GM19328 (cell line): ENCODE measurements at regions not wholly inside any gene's neighbourhood (a gene's known extent, or its start where the extent isn't known, plus 50 kb on each side); places are given as distances from the start of the nearest gene placed in this dataset.
"Not testable (repeated sequence)": the region's sequence is repeated elsewhere in the genome, so short reads cannot be mapped to it uniquely, and the experiment has no call there.

ENCODE experiments used
- ATAC-seq: cut with Tn5 transposase; IDR thresholded peaks from one replicate; pipeline ENCODE4 v1.9.1; 2021; ENCODE audit warnings: mild to moderate bottlenecking, moderate library complexity; ENCODE audit not compliant: unreplicated experiment

DNA sequence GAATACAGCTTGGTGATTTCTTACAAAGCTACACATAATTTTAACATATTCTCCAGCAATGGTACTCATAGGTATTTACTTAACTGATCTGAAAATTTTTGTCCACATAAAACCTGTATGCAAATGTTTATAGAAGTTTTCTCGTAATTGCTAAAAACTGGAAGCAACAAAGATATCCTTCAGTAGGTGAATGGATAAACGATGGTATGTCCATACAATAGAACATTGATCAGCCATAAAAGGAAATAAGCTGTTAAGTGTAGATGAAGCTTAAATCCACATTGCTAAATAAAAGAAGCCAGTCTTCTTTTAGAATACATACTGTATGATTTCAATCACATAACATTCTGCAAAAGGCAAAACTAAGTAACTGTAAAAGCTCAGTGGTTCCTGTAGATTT, 224.8 kb upstream of the DPYD start:
- no peak for ATAC-seq

DNA sequence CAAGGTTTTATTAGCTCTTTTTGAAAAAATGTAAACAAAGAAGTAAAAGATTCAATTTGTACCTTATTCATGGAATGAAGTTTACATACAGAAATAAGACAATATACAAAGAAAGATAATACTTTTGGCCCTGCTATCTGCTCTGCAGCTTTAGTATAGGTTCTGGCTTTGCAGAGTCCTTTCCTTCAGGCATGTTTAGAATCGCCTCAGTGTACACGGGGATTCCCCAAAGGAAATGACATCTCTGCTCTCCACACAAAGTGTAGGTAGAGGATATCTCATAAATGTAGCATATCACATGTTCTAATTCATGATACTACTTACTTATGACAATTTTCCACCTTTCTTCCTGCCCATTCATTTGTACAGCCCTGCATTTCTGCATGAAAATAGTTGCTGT, 222.6 kb upstream of the DPYD start:
- no peak for ATAC-seq

DNA sequence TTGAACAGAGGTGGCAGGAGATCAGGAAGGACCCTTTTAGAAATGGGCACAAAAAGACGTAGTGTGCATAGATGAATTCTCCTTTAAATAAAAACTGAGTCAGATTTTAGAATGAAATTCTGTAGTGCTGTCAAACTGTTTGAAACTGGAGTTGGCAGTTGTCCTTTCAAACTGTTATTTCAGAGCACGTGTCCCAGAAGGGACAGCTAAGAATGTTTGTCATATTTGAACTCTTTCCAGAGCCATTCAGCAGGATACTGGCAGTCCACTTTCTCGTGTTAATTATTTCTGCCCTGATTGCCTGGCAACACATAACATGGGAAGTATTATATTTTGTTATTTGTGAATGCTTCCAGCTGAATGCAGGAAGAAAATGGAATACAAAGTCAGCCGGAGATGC, 212.3 kb upstream of the DPYD start:
- no peak for ATAC-seq

DNA sequence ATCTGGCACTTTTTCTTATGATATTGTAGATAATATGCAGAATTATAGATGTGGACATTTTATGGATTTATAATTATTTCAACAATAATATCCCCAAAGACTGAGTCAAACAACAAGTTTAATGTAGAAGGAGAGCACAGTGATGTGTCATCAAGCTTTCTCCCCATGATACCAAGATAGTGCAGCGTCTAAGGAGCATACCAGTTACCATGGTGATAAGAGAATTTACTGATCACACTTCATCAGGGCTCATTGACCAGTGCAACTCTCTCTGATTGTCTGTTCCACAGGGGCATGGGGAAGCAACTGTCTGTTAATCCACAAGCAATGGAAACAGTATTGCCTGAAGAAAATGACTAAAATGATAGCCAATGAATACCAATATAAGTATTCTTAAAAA, 209.6 kb upstream of the DPYD start:
- no peak for ATAC-seq

DNA sequence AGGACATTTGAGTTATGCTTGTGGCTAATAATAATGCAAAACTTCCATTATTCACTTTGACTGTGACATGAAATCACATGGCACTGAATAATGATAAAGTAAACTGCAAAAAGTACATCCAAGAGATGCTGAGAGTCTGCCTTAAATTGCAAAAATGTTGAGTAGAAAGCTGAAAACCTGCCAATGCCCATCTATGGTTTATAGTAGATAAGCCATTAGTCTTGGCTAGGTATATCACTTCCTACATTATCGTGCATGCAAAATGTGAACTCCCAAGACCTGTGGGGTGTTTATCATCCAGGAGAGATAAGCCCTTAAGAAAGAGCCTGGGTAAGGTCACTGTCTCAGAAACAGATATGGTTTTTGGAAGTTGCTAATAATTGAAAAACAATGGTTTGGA, 208.7 kb upstream of the DPYD start:
- no peak for ATAC-seq

DNA sequence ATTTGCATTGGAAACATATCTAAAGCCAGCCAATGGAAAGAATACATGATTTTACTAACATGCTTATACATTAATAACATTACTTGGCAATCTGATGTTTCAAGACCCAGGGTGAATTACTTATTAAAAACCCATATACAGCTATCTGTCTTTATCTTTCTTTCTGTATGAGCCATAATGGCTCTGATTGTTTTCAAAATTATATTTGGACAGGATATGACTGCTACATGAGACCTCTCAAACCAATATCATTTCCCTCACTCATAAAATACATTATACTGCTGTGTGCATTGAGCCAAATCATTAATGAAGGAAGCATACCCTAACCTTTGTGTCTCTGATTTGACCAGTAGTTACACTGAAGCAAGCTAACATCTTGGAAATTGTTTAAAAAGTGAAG, 205.9 kb upstream of the DPYD start:
- ATAC-seq = no peak

DNA sequence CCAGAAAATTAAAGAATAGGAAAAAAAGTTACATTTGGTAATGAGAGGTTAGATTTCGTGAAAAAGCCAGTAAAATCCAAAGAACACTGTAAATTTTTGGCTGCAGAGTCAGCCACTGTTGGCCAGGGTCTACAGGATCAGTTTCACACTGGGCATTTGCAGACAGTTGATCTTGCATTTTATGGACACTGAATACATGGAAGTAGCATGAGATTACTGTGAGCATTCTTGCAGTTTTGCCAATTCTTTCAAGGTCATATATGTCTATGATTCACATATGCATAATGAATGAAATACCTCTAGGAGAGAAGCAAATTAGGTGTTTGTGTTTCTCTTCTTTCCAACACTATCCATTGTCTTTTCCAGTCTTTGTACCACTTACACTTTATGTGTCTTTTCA, 200.8 kb upstream of the DPYD start:
- ATAC-seq = no peak

DNA sequence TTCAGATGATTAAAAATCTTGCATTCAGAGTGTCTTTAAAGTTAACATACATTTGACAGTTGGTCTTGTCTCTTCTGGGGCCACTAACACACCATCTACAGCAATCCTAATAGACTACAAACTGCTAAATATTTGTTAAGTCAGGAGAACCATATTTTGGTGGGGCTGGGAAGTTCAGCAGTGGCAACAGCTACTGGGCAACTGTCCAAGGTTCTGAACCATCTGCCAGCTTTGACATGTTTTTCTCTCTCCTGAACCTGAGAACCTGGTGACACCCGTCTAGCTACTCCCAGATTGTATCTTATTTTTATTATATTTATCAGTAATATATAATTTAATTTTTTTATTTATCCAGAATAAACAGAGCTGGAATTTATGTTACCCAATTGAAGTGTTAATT, 199.0 kb upstream of the DPYD start:
- no peak for ATAC-seq

DNA sequence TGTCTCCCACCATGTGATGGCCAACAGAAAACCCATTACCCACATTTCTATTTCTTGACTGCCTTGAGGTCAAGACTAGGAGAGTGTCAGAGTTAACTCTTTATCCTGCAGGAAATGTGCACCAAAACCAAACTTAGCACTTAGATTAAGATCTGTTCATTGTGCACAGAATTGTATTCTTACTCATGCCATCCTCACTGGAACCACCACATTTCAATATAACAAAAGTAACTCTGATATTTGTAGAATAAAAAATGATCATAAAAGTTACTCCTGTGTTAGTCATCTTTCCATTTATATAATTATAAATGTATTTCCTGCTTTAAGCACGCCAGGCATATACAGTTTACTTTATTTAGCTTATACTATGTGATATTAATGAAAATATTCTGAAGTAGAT, 193.0 kb upstream of the DPYD start:
- ATAC-seq = no peak

DNA sequence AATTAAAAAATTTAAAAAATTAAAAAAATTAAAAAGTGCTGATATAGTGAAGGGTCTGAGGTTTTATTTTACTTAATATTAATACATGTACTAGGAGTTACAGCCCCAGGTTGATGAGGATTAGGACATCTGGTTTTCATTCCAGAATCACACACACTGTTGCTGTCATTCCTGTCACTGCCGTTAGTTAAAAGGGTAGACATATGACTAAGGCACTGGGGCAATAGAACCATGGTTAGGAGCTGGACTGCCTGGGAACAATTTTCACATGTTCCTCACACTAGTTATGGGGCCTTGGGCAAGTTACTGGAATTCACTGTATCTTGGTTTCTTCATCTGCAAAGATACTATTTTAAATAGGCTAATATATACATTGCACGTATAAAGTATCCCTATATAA, 191.8 kb upstream of the DPYD start:
- ATAC-seq = no peak

DNA sequence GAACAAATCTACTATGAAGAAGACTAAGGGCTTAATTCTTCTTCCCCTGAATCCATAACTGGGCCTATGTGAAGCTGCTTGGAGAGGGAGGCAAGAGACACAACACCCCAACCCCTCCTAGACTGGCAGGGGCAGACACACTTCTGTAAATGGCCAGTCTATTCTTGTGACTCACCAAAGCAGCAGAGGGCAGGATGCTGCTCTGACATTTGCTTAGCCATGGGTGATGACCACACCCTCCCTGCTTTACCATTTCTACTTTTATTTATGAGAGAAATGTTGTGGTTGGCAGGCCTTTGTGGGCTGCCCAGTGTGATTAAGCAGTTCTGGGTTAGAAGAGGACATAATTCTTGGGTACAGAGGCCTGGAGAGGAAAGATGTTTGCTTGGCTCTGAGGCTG, 189.8 kb upstream of the DPYD start:
- no peak for ATAC-seq

DNA sequence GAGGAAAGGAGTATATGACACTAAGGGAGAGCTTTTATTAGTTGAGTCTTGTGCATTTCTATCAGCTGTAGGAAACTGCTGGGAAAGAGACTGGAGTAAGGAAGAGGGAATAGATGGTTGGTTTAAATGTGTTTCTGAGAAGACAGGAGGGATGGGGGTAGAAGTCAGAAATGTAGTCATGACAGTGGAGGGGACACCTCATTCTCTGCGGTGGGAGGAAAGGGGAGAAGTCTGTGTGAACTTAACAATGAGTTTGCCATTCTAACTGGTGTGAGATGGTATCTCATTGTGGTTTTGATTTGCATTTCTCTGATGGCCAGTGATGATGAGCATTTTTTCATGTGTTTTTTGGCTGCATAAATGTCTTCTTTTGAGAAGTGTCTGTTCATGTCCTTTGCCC, 187.5 kb upstream of the DPYD start:
- ATAC-seq = not testable (repeated sequence)

DNA sequence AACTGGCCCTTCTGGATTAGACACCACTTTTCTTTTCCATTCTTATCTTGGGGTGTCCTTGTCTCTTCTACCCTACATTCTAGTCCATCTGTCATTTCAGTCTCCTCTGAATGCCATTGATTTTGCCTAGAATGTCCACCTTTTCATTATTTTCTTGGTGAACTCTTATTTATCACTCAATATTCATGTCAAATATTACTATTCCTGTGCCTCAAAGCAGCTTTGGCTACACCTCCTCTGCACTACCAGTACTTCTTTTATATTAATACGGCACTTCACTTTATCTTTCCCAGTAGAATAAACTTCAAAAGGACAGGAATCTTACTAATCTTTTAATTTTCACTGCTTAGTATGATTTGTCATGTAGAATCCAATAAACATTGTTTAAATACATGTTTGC, 186.4 kb upstream of the DPYD start:
- ATAC-seq = no peak

DNA sequence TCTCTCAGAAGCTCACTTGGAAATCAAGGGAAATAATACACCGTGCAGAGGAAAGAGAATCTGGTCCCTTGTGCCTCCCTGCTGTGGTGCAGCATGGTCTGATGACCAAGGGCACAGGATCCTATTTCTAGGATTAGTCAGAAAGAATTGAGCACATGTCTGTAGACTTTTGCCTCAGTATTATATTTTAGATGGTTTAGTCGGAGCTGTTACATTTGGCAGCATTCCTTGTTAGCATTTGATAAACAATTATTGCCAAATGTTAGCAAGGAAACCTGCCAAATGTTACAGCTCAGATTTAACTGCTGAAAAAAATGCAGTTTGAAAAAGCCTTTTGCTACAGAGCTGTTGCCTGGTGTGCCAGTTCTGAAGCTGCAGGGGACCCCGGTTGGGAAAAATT, 183.5 kb upstream of the DPYD start:
- ATAC-seq = no peak

DNA sequence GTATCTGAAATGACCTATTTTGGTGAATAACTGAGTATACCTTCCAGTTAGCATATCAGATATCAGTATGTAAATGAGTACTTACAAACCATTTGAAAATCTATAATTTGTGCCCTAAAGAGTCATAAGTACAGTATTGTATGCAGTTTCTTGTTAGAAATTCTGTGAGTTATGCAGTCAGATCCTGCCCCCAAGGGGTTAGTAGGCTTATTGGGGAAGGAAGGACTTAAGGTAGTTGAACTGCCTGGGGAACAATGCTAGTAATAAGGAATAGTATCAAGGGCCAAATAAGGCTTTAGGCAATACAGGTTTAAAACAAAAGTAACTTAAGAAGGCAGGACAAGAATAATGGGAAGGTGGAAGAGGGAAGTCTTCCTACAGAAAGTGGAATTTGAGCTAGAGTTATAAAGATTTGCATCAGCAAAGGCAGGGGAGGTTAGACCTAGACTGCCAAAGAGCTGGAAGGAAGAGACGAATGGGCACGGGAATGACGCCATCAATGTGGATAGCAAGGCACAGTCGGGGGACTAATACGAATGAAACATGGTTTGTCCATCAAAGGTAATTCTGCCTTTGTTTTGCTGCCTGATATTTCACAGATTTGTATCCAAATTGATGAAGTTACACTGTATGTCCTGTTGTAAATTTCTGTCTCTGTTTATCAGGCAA, 182.9 kb upstream of the DPYD start:
- ATAC-seq = no peak

DNA sequence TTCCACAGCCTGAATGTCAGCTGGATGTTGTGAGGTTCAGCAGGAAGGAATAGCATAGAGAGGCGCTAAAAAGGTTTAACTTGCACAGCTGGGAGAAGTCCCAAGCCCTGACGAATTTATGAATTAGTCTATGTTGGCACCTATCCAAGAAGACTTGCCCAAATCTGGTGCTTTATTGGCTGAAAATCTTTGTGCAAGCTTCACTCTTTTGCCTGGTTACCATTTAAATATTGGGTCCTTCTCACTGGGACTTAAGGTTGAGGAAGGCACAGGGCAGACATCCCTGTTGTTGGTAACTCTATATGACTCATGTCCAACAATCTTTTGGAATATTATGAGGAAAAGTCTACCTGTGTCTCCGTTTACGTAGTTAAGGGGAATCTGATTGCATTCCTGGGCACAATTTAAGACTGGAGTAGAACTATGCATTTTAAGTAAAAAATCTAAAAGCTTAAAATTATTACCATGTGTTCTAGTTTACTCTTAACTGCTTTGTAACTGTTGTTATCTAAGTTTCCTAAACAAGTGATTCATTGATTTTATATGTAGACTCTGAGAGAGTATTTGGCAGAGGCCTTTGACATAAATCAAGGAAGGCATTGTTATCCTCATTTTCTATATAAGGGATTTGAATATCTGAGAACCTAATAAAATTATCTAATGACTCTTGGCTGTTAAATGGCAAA, 181.7 kb upstream of the DPYD start:
- no peak for ATAC-seq

DNA sequence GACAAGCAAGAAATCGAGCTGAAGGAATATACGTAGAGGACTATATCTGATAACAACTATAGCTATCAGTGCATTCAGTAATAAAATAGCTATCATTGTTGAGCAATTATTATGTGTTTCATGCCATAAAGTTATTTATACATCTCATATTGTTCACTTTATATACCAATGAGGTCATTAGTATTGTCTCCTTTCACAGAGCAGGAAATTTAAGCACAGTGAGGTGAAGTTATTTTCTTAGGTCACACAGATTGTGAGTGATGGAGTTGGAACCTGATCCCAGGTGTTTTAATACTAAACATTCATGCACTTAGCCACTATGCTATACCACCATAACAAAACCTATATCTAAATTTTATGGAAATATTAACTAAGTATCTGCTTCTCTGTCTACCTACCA, 180.5 kb upstream of the DPYD start:
- ATAC-seq = no peak

DNA sequence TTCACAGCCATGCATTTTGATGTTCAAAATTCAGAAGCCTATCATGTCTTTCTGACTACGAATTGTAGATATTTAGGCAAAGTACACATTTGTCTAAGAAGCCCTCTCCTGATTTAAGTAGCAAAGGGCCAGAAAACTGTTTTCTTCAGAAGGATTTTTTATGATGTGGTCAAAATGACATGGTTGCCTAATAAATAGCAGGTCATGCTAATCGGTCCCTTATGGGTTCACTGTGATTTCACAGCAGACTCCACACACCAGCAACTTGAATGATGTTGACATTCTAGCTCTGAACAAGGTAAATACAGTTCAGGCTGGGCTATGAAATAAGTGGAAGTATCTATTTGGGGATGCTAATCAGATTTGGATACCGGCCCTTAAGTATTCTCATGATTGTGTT, 178.7 kb upstream of the DPYD start:
- no peak for ATAC-seq

DNA sequence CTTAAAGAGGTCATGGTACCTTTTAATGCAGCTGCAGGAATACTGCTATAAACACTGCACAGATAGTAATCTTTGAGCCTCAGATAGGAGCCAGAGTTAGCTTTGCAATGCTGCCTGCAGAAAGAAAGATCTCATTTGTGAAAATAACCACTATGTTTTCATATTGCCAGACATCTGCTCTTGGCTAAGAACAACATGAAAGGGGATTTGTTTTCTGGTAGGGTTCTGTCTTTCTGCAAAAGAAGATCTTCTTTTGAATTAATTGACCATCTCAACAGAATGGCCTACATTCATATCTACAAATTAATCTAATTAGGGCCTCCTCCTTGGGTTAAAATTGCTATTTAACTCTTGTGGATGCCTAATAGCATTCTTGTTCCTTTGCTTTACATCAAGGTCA, 177.6 kb upstream of the DPYD start:
- ATAC-seq = no peak

DNA sequence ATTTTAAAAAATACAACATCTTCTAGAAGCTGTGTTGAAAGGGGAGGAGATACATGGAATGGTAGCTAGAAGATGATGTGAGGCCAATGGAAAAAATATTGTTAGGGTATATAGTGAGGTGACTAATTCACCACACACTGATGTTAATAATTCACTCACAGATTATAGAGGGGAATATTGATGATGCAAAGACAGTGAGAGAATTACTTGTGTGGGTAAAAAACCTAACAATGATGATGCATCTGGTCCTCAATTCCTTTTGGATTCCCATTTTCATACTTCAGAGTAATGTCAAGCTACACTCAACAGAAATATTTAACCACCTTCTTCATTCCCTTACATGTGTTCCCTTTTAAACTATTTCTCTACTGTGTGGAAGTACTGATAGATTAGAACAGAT, 169.5 kb upstream of the DPYD start:
- ATAC-seq = no peak

DNA sequence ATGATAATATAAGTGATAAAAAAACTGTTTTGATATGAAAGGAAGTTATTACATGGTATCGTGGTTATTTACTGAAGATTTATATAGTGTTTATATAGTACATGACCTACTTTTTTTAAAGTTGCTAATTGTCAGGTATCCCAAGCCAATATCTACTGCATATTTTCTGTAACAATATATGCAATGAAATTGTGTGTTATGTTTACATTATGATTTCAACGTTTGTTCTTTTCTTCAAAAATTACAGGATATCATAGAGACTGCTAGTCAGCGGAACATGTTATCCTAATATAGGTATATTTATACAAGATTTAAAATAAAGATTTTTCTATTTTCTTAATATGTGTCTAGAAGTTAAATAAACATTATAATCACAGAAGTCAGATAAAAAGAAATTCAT, 167.5 kb upstream of the DPYD start:
- ATAC-seq = no peak

DNA sequence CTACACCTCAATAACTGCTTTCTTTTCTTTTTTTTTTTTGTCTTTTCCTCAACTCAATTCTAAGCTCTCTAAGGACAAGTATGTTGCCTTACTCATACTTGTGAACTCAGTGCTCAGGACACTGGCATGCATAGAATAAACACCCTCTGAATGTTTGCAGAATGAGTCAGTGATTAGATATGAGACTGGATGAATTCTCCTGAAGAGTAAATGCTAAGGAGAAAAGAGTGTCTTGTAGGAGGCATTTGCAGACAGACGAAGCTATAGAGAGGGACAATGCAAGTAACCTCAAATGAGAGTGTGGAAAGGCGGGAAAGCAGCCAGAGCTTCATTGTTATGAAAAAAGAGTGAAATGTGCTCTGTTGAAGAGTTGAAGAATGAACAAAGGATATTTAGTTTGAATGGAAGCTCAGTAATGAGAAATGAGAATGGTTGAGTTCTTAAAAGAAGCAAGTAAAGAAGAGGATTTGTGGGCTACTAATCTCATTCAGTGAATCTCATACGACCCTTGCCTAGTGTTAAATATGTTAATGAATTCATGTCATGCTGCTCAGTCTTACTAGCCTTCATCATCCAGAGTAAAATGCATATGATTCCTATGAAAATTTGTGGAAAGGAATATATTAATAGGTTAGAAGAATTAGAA, 166.1 kb upstream of the DPYD start:
- no peak for ATAC-seq

DNA sequence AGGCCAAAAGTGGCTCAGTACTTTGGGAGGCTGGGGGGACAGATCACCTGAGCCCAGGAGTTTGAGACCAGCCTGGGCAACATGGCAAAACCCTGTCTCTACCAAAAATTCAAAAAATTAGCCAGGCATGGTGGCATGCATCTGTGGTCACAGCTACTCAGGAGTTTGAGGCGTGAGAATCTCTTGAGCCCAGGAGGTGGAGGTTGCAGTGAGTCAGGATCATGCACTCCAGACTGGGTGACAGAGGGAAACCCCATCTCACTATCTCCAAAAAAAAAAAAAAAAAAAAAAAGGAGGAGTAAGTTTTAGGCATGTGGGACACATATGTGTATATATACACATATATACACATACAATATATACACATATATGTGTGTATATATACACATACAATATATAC, 165.3 kb upstream of the DPYD start:
- ATAC-seq = no peak
